Right kidney (tissue), 1 donor: ENCODE measurements at regions not wholly inside any gene's neighbourhood (a gene's known extent, or its start where the extent isn't known, plus 50 kb on each side); places are given as distances from the start of the nearest gene placed in this dataset.

Experiments used
- DNase-seq: peaks from one replicate; pipeline ENCODE4 v3.0.0-alpha.2; 2016

DNA sequence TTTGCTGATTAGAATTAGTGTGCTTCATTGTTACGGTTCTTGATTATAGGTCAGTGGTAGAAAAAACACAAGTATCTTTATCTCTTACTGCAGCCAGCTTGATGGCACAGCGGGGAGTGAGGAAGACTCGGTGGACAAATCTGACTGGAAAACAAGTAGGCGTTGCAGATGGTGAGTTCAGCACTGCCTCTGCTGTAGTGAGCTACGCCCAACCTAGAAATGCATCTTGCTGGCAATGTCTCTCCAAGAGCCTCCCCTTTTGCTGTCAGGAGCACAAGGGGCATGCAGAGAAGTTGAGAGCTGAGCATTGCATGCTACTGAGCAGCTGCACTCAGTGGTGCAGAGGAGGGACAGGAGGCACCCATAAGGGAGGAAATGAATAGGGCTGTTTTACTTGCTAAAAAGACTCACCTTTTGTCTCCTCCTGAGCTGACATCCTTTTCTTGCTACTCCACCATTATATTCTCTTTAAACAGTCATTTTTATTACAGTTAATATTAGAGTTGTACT lies 977.3 kb upstream of the ACVR2A start:
- DNase-seq, result no peak

DNA sequence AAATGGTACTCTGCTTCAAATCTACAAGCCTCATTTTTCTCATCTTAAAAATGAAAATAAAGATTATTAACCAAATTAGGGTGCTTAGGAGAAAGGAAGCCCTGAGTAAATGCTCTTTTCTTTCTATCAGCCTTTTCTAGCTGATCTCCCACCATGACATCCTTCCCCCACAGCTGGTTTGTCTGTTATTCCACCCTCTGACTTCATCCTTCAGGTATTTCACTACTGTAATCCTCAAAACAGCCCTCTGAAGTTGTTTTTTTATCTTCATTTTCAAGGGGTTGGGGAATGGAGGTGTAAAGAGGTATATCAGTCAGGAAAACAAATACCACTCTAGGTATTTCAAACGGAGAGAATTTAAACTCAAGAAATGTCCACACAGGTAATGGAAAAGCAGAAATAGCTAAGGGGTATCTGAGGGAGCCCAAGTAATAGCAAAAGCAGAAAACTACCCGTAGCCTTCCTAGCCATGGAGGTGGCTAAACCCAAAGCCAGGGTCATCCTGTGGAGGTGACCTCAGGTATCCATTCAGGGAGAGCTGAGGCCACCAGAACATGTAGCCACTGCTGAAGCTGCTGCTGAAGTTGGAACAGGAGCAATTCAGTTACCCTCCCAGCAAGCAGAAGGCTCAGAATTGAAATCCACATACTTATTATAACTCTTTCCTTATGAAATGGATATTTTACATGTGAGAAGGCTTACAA lies 990.9 kb upstream of the ACVR2A start:
- no peak for DNase-seq

DNA sequence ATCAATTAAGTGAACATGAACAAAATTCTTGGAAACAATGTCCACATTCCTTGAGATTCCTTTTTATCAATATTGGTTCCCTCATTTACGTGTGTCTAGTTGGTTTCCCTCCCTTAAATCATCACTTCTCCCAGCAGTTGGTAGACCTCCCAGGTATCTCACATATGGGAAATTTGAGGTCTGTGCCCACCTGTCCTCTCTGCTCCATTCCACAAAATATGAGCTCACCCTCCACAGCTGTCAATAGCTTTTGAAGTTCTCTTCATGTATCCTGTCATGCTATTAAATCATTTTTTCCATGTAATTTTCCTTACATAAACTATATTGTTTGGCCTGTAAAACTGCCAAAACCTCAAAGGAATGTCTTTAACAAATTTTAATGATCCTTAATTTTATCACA lies 992.2 kb upstream of the ACVR2A start:
- no peak for DNase-seq

DNA sequence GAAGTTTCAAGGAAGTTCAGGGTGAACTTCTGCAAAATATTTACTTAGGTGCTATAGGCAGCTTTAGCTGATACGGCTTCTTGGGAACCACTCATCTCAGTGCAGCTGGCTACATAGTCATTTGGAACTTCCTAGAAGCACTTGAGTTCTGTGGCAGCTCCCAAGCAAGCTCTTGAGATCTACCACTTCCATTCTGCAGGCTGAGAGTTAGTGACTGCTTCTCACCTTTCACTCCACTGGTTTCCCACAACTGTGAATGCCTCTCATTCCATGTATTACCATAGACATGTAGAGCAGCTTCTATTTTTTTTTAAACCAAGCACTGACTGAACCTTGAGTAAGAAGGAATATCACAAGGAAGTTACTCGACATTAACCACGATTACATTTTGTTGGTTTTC lies 994.1 kb upstream of the ACVR2A start:
- DNase-seq, result no peak

DNA sequence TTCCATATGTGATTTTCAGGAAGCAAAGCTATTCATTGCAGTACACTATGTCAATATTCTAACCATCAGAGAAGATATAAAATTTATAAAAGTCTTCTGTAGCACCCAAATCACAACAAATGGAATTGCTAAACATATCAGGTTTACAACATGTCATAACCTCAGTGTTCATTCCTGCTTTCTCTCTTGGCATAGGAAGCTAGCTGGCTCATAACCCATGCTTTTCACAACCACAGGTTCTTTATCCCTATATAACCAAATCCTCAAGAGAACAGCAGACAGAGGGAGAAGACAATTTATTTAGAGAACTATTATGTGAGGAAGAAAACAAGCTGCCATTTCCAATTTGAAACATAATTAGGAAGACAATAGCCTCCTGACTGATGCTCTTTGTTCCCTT lies 997.0 kb upstream of the ACVR2A start:
- DNase-seq, result no peak

DNA sequence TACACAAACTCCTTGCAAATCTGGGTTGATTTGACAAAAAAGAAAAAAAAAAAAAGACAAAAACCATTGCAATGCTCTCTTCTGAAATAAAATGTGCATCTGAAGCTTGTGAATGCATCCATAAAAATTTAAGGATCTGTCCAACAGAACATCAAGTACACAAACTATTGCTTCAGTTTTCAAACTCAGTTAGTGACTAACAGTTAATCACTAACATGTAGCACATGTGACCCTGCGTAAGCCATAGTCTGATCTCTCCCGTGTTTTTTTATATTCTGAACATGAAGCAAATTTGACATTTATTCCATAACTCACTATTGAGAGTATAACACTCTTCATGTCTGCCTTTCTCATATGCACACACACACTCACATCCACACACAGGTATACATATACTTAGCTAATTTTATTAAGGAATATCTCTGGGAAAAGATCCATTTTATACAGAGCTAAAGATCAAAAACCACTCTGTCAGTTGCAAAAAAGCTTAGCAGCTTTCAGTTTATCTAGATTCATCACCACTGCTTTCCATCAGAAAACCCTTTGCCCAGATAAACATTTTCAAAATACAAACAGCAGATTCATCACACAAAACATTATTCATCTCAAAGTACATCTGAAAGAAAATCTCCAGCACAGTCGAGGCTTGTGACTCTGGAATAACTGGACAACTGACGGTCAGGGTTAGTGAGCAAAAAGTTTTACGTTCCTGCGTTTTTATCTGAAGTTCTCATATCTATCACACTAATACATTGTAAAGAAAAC lies 1000.4 kb upstream of the ACVR2A start:
- DNase-seq, result no peak

DNA sequence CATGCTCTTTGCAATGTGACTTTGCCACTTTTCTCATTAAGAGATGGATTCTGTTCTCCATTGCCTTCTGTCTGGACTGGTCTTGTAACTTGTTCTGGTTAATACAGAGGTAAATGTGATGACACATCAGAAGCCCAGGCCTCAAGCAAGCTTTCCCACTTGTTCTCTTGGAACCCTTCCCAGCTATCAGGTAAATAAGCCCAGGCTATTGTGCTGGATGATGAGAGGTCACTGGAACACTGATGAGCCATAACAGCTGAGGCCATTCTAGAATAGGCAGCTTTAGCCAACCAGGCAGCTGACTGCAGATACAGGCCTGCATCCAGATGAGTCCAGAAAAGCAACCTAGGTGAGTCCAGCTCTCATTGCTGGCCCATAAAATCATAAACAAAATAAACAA lies 1007.0 kb upstream of the ACVR2A start:
- DNase-seq, result no peak

DNA sequence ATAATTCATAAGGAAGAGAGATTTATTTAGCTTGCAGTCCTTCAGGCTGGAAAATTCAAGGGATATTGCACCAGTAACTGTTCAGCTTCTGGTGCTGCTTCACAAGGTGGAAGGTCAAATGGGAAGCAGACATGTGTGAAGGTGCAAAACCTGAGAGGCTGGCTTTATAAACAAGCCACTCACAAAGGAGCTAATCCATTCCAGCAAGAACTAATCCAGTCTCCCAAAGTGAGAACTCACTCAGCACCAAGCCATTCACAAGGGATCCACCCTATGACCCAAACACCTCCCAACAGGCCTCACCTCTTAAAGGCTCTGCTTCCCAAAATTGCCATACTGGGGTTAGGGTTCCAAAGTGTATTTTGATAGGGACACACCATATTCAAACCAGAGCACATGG lies 1018.4 kb upstream of the ACVR2A start:
- DNase-seq, result no peak

DNA sequence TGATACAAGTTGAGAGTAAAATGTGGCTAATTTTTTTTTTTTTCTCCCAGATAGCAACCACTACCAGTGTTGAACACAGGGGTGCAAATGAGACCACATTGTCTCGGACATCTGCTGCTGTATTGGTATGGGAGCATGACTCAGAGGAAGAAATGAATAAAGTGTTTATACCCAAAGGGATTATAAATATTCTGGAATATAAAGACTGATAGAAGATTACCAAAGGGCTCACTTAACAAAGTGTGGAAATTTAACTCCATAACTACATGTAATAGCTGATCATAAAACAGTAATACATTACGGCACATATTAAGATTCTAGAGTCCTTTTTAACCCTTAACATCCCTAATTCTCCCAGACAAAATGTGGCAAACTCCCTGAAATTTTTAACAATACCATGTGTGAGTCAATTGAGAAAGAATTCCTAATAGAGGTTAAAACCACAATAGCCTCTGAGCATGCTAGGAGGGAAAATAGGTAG lies 1023.0 kb upstream of the ACVR2A start:
- DNase-seq, result no peak

DNA sequence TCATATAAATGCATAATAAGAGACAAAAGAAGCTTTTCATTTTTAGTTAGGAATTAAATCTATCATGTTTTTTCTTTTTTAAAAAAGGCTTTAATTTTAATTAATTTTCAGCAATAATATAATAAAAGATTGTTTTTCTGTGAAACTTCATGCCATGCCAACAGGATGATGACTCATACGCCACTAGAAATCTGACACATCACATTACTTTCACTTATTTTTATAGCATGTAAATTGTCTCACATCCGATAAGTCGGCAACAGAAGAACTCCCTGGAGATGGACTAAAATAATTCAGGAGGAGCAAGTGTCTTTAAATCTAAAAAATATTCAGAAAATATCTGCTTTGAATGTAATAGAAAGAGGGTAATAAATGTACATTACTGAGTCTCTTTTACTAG lies 1024.2 kb upstream of the ACVR2A start:
- DNase-seq, result no peak

DNA sequence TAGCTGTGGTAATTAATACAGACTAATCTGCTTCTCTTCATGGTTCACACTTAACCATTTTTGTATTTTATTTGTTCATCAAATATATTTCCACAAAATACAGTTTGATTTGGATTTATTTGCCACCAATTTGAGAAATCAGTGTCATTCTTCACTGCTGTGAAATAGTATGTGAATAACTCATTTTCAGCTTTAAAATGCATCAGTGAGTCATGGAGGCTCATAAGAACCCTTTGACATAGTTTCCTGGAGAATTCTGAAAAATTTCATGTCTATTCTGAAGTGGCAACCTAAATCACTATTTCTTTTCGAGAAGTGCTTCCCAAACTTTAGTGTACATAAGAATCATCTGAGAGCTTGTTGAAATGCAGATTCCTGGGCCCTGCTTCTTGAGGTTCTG lies 1026.7 kb upstream of the ACVR2A start:
- DNase-seq, result no peak

DNA sequence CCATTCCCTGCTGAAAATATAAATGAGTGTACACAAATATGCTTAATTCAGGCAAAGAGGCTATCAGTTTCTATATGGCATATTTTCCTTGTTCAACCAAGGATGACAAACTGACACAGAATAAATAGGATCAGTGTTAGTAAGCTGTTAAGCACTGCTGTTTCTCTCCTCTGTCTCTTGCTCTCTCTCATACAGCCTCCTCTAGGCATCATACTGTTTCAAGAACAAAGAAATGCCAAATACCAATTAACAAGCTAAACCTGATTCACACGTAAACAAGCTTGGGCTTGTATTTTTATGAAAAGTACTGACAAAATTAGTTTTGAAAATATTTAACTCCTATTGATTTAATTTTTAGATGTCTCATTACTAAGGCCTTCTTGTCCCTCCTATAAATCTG lies 1027.2 kb upstream of the ACVR2A start:
- DNase-seq, result no peak

DNA sequence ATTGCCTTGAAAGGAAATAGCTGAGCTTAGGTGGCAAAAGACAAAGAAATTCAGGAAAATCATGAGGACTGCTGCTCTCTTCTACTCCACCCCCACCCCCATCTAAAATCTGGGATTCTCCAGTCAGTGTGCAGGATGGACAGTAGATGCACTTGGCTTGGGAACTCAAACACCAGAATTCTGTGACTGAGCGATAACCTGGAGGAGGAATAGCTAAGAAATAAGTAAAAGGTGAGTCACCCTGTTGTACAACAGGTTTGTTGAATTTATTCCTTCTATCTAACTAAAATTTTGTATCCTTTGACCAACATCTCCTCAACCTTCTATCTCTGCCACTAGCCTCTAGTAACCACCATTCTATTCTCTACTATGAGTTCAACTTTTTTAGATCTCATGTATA lies 1029.9 kb upstream of the ACVR2A start:
- DNase-seq, result no peak

DNA sequence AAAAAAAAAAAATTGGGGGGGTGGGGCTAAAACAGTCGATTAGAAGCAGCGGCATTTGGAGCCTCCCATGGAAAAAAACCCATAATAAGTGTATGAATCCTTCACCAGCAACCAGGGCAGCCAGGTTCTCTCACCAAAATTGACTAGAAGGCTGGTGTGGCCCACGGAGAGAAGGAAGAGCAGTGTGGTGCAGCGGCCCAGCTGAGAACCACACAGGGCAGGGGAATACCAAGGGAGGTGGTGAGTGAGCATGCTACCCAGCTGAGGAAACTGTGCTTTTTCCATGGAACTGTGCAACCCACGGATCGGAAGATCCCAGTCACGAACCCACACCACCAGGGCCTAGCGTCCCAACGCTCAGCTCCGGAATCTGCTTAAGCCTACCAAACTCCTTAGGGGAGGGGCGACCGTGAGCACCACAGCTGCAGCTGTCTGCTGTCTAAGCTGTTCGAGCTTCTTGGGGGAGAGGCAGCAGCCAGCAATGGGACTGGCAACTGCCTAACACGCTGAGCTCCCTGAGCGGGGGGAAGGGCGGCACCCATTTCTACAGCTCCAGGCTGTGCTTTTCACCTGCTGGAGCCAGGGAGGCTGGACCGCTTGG lies 1037.2 kb upstream of the ACVR2A start:
- DNase-seq, result no peak

DNA sequence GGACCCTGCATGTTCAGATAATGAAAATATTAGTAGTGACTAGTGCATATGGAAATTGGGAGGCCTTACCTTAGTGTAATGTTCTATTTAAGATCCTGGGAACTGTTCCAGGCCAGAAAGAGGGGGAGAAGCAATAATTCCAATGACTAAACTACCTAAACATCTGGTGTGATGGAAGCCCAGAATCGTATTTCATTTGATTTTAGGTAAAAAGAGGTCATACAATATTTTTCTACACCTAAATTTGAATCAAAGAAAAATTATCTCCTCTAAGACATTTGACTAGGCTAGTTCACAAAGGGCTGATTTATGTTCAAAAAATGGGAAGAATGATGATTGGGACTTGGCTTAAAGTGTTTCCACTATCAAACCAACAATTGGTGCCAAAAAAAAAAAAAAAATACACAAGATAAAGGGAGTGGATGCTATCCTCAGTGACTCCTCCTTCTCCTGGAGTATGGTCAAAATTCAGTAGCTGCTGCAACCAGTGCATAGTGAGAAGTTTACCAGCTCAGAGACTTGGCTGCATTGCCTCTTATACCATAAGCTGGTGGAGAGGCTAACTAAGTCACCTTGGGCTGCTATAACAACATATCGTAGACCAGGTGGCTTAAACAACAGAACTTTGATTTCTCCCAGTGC lies 1038.3 kb upstream of the ACVR2A start:
- no peak for DNase-seq

DNA sequence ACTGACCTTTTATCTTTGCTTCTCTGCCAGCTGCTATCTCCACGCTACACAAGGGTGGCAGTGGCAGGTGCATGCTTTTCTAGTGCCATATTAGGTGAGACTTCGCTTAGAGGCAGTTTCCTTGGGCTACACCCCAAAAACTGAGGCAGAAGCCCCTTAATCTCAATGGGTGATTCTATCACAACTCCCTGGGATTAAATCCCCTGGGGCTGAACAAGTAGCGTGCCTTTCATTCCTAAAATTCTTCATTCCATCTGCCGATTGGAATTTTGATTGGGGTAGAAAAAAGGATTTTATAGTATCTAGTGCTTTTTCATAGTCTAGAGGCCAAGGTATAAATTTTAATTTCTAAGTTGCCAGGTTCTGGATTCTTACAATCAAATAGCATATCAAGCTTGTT lies 1040.5 kb upstream of the ACVR2A start:
- no peak for DNase-seq

DNA sequence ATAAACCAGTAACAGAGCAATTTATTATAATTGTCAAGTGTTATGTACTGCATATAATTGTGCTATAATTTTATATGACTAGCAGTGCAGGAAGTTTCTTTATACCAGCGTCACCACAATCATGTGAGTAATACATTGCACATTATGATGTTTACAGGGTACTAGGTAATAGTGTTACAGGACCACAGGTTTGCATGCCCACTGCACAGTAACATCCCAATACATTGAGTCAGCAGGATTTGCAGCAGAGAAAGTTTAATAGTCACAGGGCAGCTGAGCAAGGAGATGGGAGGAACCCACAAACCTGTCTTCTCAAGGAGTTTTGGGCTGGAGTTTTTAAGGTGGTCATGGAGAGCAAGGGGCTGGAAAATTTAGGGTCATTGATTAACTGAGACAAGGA lies 1042.9 kb upstream of the ACVR2A start:
- DNase-seq, result no peak

DNA sequence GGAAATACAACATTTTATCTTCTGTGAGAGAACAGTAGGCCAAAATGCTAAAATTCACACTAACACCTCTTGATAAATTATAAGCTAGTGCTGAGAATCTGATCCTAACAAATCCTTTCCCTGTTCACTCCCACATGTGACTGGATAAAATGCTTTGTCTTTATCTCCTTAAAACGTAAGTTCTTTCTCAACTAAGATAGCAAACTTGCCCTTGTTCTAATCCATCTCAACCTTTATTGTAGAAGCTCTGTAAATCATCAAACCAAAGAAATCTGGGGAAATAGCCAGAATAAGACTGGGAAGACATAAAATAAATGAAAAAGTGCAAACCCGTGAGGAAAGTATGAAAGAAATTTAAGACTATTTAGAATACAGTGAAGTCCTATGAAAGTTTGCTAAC lies 1058.4 kb upstream of the ACVR2A start:
- DNase-seq, result no peak

DNA sequence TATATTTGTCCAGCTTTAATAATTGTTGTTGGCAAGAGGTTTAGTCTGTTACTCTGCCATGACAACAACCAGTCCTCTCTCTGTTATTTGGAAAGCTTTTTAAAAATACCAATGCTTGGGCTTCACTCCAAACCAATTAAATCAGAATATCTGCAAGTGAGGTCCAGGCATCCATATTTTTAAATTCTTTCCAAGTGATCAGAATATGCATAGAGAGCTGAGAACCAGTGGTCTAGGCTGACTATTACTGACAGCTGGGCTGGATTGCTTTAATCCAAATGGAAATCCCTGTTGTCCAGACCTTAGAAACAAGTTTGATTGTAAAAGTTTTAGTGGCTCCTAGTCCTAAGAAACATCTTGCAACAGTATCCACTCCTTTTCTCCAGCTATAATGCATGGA lies 1059.7 kb upstream of the ACVR2A start:
- DNase-seq, result no peak

DNA sequence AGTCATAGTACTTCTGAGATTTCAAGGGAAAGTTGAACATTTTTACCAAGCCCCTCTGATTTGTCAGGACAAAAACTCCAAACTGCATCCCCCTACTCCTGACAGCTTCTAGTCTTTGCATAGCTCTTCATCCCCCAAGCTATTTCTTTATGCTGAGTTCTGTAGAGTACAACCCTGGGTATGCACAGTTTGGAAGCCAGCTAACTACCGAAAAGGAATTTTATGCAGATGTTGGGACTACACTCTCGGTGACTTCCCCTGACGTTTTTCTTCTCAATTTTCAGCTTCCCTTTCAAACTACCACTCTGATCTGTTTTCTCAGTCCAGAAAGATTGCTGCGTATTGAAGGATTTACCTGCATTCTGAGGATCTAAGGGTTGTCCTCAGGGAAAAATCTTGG lies 1060.2 kb upstream of the ACVR2A start:
- DNase-seq, result no peak

DNA sequence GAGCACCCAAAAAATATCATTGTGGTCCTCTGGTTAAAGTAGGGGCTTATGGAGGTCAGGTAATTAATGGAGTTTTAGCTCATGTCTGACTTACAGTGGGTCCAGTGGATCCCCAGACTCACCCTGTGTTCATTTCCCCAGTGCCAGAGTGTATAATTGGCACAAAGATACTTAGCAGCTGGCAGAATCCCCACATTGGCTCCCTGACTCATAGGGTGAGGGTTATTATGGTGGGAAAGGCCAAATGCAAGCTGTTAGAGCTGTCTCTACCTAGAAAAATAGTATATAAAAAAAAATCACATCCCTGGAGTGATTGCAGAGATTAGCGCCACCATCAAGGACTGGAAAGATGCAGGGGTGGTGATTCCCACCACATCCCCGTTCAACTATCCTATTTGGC lies 1067.6 kb upstream of the ACVR2A start:
- no peak for DNase-seq

DNA sequence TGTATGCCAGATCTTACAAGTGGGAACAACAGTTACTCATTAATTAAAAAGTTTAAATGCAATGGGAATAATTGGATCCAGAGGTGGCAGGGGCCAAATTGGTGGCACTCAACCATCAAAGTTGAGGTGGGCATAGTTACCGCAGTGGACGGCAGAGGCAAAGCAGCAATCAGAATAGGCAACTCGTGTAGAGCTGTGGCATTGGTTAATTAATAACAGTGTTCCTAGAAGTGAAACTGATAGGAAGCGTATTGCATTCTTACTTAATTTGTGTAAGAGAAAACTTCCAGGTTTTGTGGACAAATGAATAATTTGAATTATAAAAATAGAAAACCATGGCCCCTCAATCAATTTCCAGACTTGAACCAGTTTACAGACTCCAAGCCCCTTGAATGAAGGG lies 1068.2 kb upstream of the ACVR2A start:
- no peak for DNase-seq

DNA sequence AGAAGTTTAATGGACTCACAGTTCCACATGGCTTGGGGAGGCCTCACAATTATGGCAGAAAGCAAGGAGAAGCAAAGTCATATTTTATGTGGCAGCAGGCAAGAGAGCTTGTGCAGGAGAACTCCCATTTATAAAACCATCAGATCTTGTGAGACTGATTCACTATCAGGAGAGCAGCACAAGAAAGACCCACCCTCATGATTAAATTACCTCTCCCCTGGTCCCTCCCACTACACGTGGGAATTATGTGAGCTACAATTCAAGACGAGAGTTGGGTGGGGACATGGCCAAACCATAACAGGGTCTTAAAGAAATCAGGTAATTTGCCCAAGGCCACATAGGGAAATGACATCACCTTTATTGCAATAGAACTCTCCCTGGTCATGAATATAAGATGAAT lies 1073.3 kb upstream of the ACVR2A start:
- DNase-seq, result no peak
